Suppressor macrophage treated with lipopolysaccharide for 1 hour (primary cell): ENCODE measurements at regions not wholly inside any gene's neighbourhood (a gene's known extent, or its start where the extent isn't known, plus 50 kb on each side); places are given as distances from the start of the nearest gene placed in this dataset.

Experiments used
- DNase-seq, 3 donors: peaks; one replicate each; pipeline ENCODE4 v3.0.0-alpha.2; 2020 to 2022

- peak; percentile 39 to 69 (median 65) for DNase-seq
Observed at GRCh38 chr3:177928172-177928873, 607.9 kb upstream of the KCNMB2 start.

DNA sequence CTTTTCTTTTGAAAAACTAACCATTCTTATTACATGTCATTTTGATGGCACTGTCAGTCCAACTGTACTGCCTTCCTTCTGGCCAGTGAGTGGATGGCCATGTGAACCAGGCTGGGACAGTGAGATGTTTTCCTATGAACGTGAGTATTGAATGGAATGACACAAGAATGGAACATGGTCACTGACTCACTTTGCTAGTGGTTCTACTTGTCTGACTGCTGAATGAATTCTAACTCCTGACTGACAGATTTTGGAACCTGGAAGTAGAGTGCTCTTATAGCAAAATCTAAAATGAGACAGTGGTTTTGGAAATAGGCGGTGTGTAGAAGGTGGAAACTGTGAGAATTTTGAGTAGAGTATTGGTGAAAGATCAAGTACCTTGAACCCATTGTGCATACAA lies 606.9 kb upstream of the KCNMB2 start:
- peak; percentile 22 to 47 (median 32) for DNase-seq

DNA sequence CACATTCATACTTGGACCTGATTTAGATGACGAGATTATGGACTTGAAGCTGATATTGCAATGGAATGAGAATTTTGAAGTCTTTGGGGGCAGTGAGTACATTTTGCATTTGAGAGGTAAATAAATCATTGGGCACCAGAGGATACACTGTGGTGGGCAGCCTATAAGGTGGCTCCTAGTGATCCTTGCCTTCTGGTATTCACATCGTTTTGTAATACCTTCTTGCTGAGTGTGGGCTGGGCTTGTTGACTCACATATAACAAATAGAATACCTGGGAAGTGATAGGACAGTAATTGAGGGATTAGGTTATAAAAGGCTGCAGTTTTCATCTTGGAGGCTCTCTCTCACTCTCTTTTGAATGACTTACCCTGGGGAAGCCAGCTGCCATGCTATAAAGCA lies 605.5 kb upstream of the KCNMB2 start:
- DNase-seq: no peak

- no peak for DNase-seq
Observed at GRCh38 chr3:177931346-177931745, 604.9 kb upstream of the KCNMB2 start.

DNA sequence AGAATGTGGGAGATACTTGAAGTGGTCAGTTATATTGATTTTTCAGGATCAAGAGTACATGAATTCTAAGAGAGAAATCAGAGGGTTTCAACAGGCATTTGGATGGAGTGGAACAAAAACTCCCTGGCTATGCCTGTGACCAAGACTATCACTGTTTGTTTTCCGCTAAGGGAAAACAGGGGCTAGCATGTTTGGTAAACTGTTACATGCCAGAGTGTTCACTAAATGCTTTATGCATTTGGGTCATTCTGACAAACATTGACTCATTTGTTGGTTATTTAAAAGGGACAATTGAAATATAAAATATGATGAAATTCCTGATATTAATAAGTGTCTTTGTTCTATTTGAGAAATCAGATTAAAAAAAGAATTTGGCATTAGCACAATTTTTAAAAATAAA lies 603.9 kb upstream of the KCNMB2 start:
- no peak for DNase-seq

- DNase-seq: peak in 1 of 3 donors; percentile 27
Observed at GRCh38 chr3:177932750-177933660, 603.2 kb upstream of the KCNMB2 start.

- DNase-seq: no peak
Observed at GRCh38 chr3:177934001-177934891, 602.0 kb upstream of the KCNMB2 start.

DNA sequence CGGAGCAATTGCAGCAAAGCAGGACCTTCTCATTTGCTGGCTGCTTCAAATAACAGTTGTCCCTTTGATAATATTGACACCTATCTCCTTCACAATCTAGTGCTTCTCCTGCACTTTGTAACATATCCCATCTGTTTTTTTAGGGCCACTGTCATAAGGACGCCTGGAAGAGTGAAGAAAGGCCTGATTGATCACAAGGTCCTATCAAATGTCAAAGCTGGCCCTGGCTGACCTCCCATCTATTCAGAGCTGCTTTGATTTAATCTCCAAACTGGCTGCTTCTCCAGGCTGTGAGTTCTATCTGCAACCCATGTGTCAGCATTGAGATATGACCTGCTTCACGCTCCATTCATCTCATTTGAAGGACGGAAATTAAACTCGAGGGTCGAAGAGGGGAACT lies 601.2 kb upstream of the KCNMB2 start:
- DNase-seq: no peak

- DNase-seq: no peak
Observed at GRCh38 chr3:177936721-177937120, 599.5 kb upstream of the KCNMB2 start.

DNA sequence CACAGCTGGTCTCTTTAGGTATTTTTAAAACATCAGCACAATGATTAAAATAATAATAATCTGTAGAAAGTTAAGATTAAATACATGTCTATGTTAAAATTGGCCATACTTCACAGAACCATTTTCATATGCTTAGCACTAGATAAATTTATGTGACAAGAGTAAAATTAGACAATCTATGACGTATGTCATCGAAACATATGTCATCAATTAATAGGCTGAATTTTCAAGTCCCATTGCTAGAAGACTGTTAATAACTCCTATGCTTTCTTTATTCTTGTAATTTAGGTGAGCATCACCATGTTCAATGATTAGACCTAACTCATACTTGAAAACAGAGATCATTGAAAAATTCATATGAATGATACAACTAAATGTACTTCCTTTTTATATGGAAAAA lies 593.3 kb upstream of the KCNMB2 start:
- DNase-seq: no peak

DNA sequence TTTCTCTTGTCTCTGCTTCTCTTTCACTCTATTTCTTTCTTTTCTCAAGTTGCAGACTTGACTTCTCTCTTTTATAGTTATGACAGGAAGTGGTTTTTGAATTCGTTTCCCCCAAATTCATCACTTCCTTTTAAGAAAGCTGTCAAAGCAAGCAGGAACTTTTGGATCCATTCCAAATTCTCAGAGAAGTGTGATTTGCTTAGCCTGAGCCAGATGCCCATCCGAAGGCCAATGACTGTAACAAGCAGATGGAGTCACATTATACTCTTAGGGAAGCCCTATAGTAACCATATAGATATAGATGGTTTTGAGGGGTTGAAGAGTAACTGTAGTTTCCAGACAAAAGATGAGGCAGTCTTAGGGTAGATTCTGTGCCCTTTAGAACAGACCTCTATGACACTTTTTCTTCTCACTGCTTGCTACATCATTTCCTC lies 592.0 kb upstream of the KCNMB2 start:
- peak; percentile 60 to 87 (median 81) for DNase-seq

DNA sequence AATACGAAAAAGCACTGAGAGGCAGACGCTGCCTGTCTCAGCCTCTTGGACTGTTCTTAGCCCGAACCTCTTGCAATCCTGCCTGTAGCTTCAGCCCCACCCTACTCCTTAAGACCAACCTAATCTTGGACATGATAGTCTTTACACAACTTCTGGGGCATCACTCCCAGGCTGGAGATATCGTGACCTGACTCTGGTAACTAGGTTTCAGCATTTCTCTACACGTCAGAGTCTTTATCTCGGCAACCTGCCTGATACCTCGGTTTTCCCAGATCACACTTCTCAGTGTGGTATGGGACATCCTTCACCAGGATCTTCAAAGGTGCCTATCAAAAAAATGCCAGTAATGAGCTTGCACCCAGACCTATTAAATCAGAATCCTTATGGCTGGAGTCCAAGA lies 590.2 kb upstream of the KCNMB2 start:
- DNase-seq: no peak

DNA sequence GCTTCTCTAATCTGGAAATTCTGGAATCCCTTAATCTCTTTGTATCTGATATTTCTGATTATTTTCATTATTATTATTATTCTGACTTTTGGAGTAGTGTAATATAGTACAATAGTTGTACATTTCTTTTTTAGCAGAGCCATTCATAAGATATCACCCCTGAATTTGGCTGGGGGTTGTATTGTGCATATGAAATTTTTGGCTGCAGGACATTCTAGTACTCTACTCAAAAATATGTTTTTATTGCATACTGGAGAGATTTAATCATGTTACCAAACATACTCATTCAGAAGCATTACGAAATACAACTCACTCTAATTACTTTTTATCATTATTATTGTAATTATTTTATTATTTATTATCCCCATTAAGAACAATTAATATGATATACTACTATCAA lies 589.7 kb upstream of the KCNMB2 start:
- no peak for DNase-seq

GRCh38 chr3:177946936-177947335 lies 589.3 kb upstream of the KCNMB2 start:
- peak in 2 of 3 donors; percentile 33 to 39 for DNase-seq

- no peak for DNase-seq
Observed at GRCh38 chr3:177947901-177948300, 588.3 kb upstream of the KCNMB2 start.

DNA sequence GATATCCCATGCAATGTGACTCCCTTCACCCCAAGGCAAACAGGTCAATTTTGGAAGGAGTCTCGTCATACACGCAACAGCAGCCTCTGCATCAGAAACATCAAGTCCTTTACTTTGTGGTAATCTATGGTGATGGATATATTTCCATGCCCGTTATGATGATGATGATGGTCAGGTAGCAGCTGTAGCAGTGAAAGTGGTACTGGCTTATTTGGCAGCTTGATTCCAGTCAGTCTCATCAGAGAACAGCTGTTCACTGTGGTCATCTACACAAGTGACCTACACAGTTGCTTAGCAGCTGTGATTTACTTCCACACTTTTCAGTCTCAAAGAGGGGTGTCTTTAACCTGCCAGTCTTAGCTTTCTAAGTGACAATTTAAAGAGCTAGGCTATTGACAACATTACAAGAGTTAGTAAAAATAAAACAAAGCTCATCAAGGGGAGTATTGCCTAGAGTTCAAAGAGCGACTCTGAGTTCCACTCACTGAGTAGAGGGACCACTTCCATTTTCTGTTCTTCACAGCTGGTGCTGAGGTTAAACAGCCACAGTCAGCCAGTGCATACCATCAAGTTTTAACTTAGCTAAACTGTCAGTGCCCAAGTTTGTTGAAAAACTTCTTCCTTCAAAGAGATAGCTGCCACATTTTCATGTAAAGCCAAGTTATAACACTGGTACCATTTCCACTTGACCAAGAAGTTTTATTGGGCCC lies 587.4 kb upstream of the KCNMB2 start:
- no peak for DNase-seq

DNA sequence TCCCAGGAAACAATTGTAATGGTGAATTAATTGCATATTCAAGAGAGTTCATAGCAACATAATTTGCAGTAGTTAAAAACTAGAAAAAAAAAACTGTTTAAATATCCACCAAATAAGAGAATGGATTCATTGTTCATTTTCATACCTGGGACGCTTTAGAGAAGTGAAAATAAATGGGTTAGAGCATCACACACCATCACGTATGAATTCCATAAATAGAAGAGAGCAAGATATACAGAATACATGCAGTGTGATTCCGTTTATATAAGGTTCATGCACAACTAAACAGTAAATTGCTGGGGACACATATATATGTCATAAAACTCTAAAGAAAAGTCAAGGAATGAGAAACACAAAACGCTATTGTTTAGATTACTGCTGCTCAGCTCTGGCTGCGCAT lies 577.0 kb upstream of the KCNMB2 start:
- no peak for DNase-seq

DNA sequence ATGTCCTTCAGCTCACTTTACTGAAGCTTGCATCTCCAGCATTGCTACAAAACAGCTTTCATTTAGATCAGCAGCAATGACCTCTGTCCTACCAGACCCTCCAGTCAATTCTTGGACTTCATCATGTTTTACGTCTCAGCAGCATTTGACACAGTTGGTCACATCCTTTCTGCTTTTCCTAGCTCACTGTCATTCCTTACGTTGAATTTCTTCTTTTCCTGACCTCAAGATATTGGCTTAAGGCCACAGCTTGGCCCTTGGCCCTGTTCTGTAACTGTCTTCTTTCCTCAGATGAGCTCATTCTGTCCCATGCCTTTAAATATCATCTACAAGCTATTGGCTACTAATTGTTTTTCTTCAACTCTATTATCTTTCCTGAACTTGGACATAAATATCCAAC lies 576.2 kb upstream of the KCNMB2 start:
- no peak for DNase-seq

DNA sequence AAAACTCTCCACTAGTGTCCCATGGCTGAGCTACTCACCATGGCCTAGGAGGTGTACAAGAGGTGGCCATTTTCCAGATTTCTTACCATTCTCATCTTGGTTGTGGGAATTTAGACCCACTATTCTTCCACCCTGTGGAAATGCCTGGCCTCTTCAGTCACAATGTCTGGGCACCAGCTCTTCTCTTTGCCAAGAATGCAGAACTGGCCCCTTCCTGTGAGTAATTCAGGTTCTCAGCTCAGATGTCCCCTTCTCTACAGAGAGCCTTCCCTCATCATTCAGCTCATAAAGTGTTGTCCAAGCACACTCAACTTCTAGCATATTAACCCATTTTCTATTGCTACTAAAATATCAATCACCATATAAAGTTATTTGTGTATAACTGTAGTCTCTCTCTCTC lies 575.5 kb upstream of the KCNMB2 start:
- peak; percentile 10 to 22 (median 21) for DNase-seq

- no peak for DNase-seq
Observed at GRCh38 chr3:177961784-177962183, 574.5 kb upstream of the KCNMB2 start.

GRCh38 chr3:177966493-177966892 lies 569.7 kb upstream of the KCNMB2 start:
- no peak for DNase-seq

GRCh38 chr3:177968891-177969290 lies 567.3 kb upstream of the KCNMB2 start:
- no peak for DNase-seq
